ENCODE measurements at regions not wholly inside any gene's neighbourhood (a gene's known extent, or its start where the extent isn't known, plus 50 kb on each side); places are given as distances from the start of the nearest gene placed in this dataset.
A peak's percentile ranks its signal among the peaks of the same experiment; 100 is the strongest.

GRCh38 chr13:109630271-109630670, 156.1 kb downstream of the IRS2 start:
- TF ChIP-seq CTCF (IDR thresholded peaks at IDR 0.05) = no peak

DNA sequence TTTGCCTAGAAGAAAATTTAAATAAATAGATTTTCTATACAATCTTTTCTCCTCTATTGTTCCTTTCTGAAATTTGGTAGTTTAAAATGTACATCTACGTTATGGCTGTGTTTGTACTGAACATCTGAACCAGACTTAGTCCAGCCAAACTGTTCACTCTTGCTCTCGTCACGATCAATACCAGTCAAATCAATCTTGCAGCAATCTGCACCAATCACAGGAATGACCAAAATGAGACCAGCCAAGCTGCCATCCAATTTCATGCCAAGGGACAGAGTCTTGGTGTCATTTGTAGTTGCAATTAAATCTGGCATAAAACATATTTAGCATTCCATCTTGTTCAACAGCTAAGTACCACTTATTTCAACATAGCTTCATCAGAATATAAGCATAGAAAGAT, 156.6 kb downstream of the IRS2 start:
- Histone ChIP-seq H3K36me3 (no peaks in the 10 kb centered on the region), H3K27me3 (no peaks in the 10 kb centered on the region), H3K4me1 (peaks cover 0 to 17% (median 7%) of the 10 kb centered on the region in 4 donors), H3K9me3 (no peaks in the 10 kb centered on the region), H3K4me3 (no peak overlapping the region), H3K27ac (no peak overlapping the region)
- DNase-seq = no peak
- intact Hi-C loops (cut with DNase I; ENCODE audit: low total_unique reads) = no loop called here
- no peak for TF ChIP-seq CTCF (IDR thresholded peaks at IDR 0.05)

More at GRCh38 chr13:109630271-109630670, 156.1 kb downstream of the IRS2 start:
- peaks cover 0 to 17% (median 7%) of the 10 kb centered on the region in 4 donors for H3K4me1 ChIP-seq
- no peak for DNase-seq
- H3K27me3 ChIP-seq = no peaks in the 10 kb centered on the region
- H3K27ac ChIP-seq = no peak overlapping the region
- H3K9me3 ChIP-seq = no peaks in the 10 kb centered on the region
- intact Hi-C loops (cut with DNase I; ENCODE audit: low total_unique reads) = no loop called here
- no peaks in the 10 kb centered on the region for H3K36me3 ChIP-seq
- H3K4me3 ChIP-seq = no peak overlapping the region

DNA sequence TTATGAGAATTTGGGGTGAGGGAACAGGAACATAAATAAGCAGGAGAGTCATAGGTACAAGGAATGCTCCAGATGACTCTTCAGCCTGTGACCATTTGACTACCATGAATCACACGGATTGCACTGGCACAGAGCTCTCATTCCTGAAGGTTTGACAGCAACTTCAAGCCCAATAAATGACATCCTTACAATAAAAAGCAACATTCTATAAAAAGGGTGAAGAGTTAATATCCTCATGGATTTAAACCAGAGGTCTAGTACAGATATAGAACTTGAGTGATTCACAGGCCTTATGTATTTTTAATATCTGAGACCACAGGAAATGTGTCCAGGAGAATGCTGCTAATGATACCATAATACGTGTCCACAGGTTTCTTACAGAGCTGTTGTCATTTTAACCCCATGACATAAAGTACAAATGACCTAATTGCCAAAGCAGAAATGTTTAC, 158.1 kb downstream of the IRS2 start:
- no peaks in the 10 kb centered on the region for H3K36me3 ChIP-seq
- no peak for DNase-seq
- H3K9me3 ChIP-seq = no peaks in the 10 kb centered on the region
- no peak for TF ChIP-seq CTCF (IDR thresholded peaks at IDR 0.05)
- intact Hi-C loops (cut with DNase I; ENCODE audit: low total_unique reads) = no loop called here
- H3K27me3 ChIP-seq = no peaks in the 10 kb centered on the region
- H3K4me3 ChIP-seq = no peak overlapping the region
- peak overlapping the region in 1 of 2 donors; percentile 40 for H3K27ac ChIP-seq
- H3K4me1 ChIP-seq = peaks cover 0 to 17% (median 7%) of the 10 kb centered on the region in 4 donors

DNA sequence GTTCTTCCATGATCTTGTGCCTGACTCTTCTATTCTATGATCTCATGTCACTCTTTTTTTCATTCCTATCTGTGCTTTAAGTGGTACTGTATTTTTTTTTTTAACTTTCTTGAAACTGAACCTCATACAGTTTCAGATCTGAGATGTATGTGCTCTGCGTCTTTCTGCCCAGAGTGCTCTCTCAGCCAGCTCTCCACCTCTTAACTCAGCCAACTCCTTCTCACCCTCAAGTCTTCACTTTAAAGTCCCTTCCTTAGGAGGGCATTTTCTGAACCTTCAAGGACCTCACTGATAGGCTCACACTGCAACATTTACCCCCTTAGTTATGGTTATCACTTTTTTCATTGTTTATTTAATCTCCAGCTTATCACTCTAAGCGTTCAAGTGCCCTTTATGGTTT, 158.7 kb downstream of the IRS2 start:
- no peaks in the 10 kb centered on the region for H3K9me3 ChIP-seq
- H3K27ac ChIP-seq = peak overlapping the region in 1 of 2 donors; percentile 40
- H3K4me3 ChIP-seq = no peak overlapping the region
- intact Hi-C loops (cut with DNase I; ENCODE audit: low total_unique reads) = no loop called here
- no peak for TF ChIP-seq CTCF (IDR thresholded peaks at IDR 0.05)
- H3K4me1 ChIP-seq = peaks cover 0 to 17% (median 7%) of the 10 kb centered on the region in 4 donors
- DNase-seq = no peak
- no peaks in the 10 kb centered on the region for H3K36me3 ChIP-seq
- H3K27me3 ChIP-seq = no peaks in the 10 kb centered on the region

DNA sequence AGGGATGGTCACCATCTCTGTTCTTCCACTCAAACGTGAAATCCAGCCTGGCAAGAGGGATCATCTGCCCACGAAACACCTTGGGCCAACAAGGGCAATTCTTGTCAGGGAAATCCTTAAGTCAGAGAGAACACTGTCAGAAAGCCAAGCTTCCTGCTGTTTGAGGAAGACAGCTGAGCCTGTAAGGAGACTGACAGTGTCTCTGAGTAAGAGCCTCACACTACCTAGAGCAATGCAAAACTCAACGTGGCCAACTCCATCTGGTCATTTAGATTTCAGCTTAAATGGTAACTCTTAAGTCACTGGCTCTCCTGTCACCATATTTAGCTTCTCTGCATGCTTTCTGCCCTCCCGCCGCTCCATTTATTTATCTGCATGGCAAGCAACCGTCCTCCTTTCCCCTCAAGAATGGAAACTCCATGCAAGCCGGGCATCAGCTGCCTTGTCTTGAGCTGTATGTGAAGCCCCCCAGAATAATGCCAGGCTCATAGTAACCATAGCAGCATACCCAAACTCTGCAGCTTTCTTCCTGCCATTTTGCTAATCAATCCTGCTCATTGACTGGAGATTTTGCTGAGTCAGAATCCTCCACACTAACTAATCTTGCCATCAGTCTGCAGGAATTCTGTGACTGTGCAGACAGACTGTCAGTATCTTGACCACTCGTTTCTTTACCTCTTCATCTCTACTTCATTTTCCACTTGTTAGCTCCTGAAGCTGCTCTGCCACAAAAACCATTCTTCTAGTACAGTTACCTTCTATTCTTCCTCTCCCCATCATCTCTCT, 159.8 kb downstream of the IRS2 start:
- Histone ChIP-seq H3K27ac (no peak overlapping the region), H3K27me3 (no peaks in the 10 kb centered on the region), H3K4me3 (no peak overlapping the region), H3K4me1 (peaks cover 0 to 17% (median 7%) of the 10 kb centered on the region in 4 donors), H3K9me3 (no peaks in the 10 kb centered on the region), H3K36me3 (no peaks in the 10 kb centered on the region)
- intact Hi-C loops (cut with DNase I; ENCODE audit: low total_unique reads) = no loop called here
- TF ChIP-seq CTCF (IDR thresholded peaks at IDR 0.05) = no peak
- no peak for DNase-seq
